DND-41 (cell line): ENCODE measurements at regions not wholly inside any gene's neighbourhood (a gene's known extent, or its start where the extent isn't known, plus 50 kb on each side); places are given as distances from the start of the nearest gene placed in this dataset.

ENCODE experiments used
- ATAC-seq: fragments of 200-7000 bp; cut with Tn5 transposase; 3 replicates; pipeline ENCODE4 v1.9.1; 2021; ENCODE audit warnings: low read depth; ENCODE audit not compliant: insufficient read depth
- DNase-seq: peaks from one replicate; pipeline ENCODE4 v3.0.0-alpha.2; 2020
- H2AFZ ChIP-seq: 2 replicates; pipeline ENCODE4 v1.6.0; 2012; ENCODE audit warnings: low read depth, low read length
- H3K27ac ChIP-seq: 2 replicates; pipeline ENCODE4 v1.5.1; 2012; ENCODE audit warnings: low read length, inconsistent platforms
- H3K27me3 ChIP-seq: fragments of 200-600 bp; sonication (generic); 2 replicates; pipeline ENCODE4 v1.6.0; 2012; ENCODE audit warnings: low read length, mild to moderate bottlenecking, inconsistent platforms; ENCODE audit not compliant: insufficient read depth, poor library complexity
- H3K36me3 ChIP-seq: 2 replicates; pipeline ENCODE4 v1.5.1; 2012; ENCODE audit warnings: low read length, inconsistent platforms; ENCODE audit not compliant: insufficient read depth
- H3K4me1 ChIP-seq: 2 replicates; pipeline ENCODE4 v1.5.1; 2012; ENCODE audit warnings: mild to moderate bottlenecking, low read length; ENCODE audit not compliant: insufficient read depth
- H3K4me2 ChIP-seq: 2 replicates; pipeline ENCODE4 v1.6.0; 2012; ENCODE audit warnings: mild to moderate bottlenecking, moderate library complexity, low read length, inconsistent platforms; ENCODE audit not compliant: insufficient read depth
- H3K4me3 ChIP-seq, 2 experiments: fragments of 200-600 bp in 1 of 2; shearing (Covaris generic) in 1 of 2; 2 replicates each; pipeline ENCODE4 v1.5.1; 2012 to 2016; ENCODE audit warnings: inconsistent platforms in 2 of 2, low read length in 2 of 2, mild to moderate bottlenecking in 2 of 2, low read depth in 1 of 2, moderate library complexity in 1 of 2
- H3K79me2 ChIP-seq: 2 replicates; pipeline ENCODE4 v1.6.0; 2012; ENCODE audit warnings: low read length, inconsistent platforms; ENCODE audit not compliant: insufficient read depth
- H3K9ac ChIP-seq: 2 replicates; pipeline ENCODE4 v1.6.0; 2012; ENCODE audit warnings: low read depth, mild to moderate bottlenecking, inconsistent platforms, low read length, moderate library complexity
- H3K9me3 ChIP-seq: 2 replicates; pipeline ENCODE4 v1.5.1; 2012; ENCODE audit warnings: low read length, moderate library complexity, mild to moderate bottlenecking, inconsistent platforms; ENCODE audit not compliant: insufficient read depth, severe bottlenecking
- H4K20me1 ChIP-seq: 2 replicates; pipeline ENCODE4 v1.6.0; 2012; ENCODE audit warnings: low read length; ENCODE audit not compliant: insufficient read depth
- EZH2 ChIP-seq: IDR thresholded peaks from 3 replicates; pipeline ENCODE4 v1.6.1; 2012; ENCODE audit warnings: borderline replicate concordance, low read depth, mild to moderate bottlenecking, moderate library complexity, low read length, inconsistent platforms; ENCODE audit not compliant: severe bottlenecking
- TF ChIP-seq, protein P1 (sequence below): IDR thresholded peaks from 2 replicates; pipeline ENCODE4 v1.5.1; 2012; ENCODE audit warnings: borderline replicate concordance, low read length, moderate library complexity, mild to moderate bottlenecking; ENCODE audit not compliant: poor library complexity, severe bottlenecking; ENCODE audit errors: extremely low read depth

GRCh38 chr3:28915741-28916500 lies 364.9 kb upstream of the RBMS3 start:
- Histone ChIP-seq H3K4me2 (no peak overlapping the region), H3K36me3 (no peaks in the 10 kb centered on the region), H3K27me3 (no peaks in the 10 kb centered on the region), H3K9me3 (no peaks in the 10 kb centered on the region), H3K27ac (no peak overlapping the region), H3K79me2 (no peaks in the 10 kb centered on the region), H3K9ac (no peak overlapping the region), H4K20me1 (no peaks in the 10 kb centered on the region), H3K4me3 (no peak overlapping the region), H3K4me1 (no peaks in the 10 kb centered on the region), H2AFZ (no peak overlapping the region)
- DNase-seq (peak; percentile 27), ATAC-seq (peak; percentile 58; the same call in 1 of the 3 replicates)
- TF ChIP-seq, protein P1, sequence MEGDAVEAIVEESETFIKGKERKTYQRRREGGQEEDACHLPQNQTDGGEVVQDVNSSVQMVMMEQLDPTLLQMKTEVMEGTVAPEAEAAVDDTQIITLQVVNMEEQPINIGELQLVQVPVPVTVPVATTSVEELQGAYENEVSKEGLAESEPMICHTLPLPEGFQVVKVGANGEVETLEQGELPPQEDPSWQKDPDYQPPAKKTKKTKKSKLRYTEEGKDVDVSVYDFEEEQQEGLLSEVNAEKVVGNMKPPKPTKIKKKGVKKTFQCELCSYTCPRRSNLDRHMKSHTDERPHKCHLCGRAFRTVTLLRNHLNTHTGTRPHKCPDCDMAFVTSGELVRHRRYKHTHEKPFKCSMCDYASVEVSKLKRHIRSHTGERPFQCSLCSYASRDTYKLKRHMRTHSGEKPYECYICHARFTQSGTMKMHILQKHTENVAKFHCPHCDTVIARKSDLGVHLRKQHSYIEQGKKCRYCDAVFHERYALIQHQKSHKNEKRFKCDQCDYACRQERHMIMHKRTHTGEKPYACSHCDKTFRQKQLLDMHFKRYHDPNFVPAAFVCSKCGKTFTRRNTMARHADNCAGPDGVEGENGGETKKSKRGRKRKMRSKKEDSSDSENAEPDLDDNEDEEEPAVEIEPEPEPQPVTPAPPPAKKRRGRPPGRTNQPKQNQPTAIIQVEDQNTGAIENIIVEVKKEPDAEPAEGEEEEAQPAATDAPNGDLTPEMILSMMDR = peak; percentile 66
- TF ChIP-seq EZH2 = no peak

GRCh38 chr3:28916713-28917499 lies 364.0 kb upstream of the RBMS3 start:
- Histone ChIP-seq H3K4me3 (no peak overlapping the region), H3K36me3 (no peaks in the 10 kb centered on the region), H3K9ac (no peak overlapping the region), H3K4me1 (no peaks in the 10 kb centered on the region), H4K20me1 (no peaks in the 10 kb centered on the region), H3K27ac (no peak overlapping the region), H3K79me2 (no peaks in the 10 kb centered on the region), H2AFZ (no peak overlapping the region), H3K27me3 (no peaks in the 10 kb centered on the region), H3K4me2 (no peak overlapping the region), H3K9me3 (no peaks in the 10 kb centered on the region)
- TF ChIP-seq EZH2 = no peak
- TF ChIP-seq, protein P1 = peak; percentile 55
- ATAC-seq (0 out of 3 replicates have a peak, but pooled peaks have one; percentile 49), DNase-seq (peak; percentile 8)

GRCh38 chr3:28917895-28918475 lies 362.9 kb upstream of the RBMS3 start:
- Histone ChIP-seq H2AFZ (no peak overlapping the region), H3K36me3 (no peaks in the 10 kb centered on the region), H4K20me1 (no peaks in the 10 kb centered on the region), H3K4me3 (no peak overlapping the region), H3K27ac (no peak overlapping the region), H3K79me2 (no peaks in the 10 kb centered on the region), H3K9me3 (no peaks in the 10 kb centered on the region), H3K27me3 (no peaks in the 10 kb centered on the region), H3K4me1 (no peaks in the 10 kb centered on the region), H3K9ac (no peak overlapping the region), H3K4me2 (no peak overlapping the region)
- TF ChIP-seq, protein P1 = no peak
- TF ChIP-seq EZH2 = no peak
- ATAC-seq (no peak), DNase-seq (no peak)
